HG03060 (cell line): ENCODE measurements at regions not wholly inside any gene's neighbourhood (a gene's known extent, or its start where the extent isn't known, plus 50 kb on each side); places are given as distances from the start of the nearest gene placed in this dataset.
"Not testable (repeated sequence)": the region's sequence is repeated elsewhere in the genome, so short reads cannot be mapped to it uniquely, and the experiment has no call there.

Experiments used
- ATAC-seq: cut with Tn5 transposase; IDR thresholded peaks from one replicate; pipeline ENCODE4 v1.9.1; 2021; ENCODE audit warnings: low read depth, moderate number of reproducible peaks; ENCODE audit not compliant: unreplicated experiment

- no peak for ATAC-seq
These were observed 359.7 kb upstream of the ROPN1 start for GRCh38 chr3:124351430-124352148.

- no peak for ATAC-seq
These were observed 360.2 kb upstream of the ROPN1 start for GRCh38 chr3:124352149-124352539.

- ATAC-seq: no peak
These were observed 361.8 kb upstream of the ROPN1 start for GRCh38 chr3:124353691-124354090.

- no peak for ATAC-seq
These were observed 362.2 kb upstream of the ROPN1 start for GRCh38 chr3:124354150-124354549.

- no peak for ATAC-seq
These were observed 366.2 kb upstream of the ROPN1 start for GRCh38 chr3:124358156-124358555.

GRCh38 chr3:124360155-124360554, 368.2 kb upstream of the ROPN1 start:
- ATAC-seq: no peak

GRCh38 chr3:124360563-124360962, 368.6 kb upstream of the ROPN1 start:
- ATAC-seq: no peak

- no peak for ATAC-seq
These were observed 368.7 kb upstream of the UMPS start for GRCh38 chr3:124361566-124361965.

- ATAC-seq: no peak
These were observed 367.8 kb upstream of the UMPS start for GRCh38 chr3:124362455-124362854.

GRCh38 chr3:124363476-124363875, 366.8 kb upstream of the UMPS start:
- ATAC-seq: no peak

- ATAC-seq: no peak
These were observed 365.8 kb upstream of the UMPS start for GRCh38 chr3:124364317-124365020.

GRCh38 chr3:124366655-124367054, 363.6 kb upstream of the UMPS start:
- ATAC-seq: not testable (repeated sequence)

GRCh38 chr3:124372775-124373174, 357.5 kb upstream of the UMPS start:
- no peak for ATAC-seq

- no peak for ATAC-seq
These were observed 356.7 kb upstream of the UMPS start for GRCh38 chr3:124373524-124373923.

GRCh38 chr3:124374583-124374982, 355.7 kb upstream of the UMPS start:
- ATAC-seq: no peak

- ATAC-seq: no peak
These were observed 348.5 kb upstream of the UMPS start for GRCh38 chr3:124381575-124382333.

- no peak for ATAC-seq
These were observed 347.2 kb upstream of the UMPS start for GRCh38 chr3:124383051-124383450.

- ATAC-seq: no peak
These were observed 346.3 kb upstream of the UMPS start for GRCh38 chr3:124383846-124384466.

- ATAC-seq: no peak
These were observed 345.7 kb upstream of the UMPS start for GRCh38 chr3:124384527-124384926.

- ATAC-seq: no peak
These were observed 344.3 kb upstream of the UMPS start for GRCh38 chr3:124385996-124386395.

GRCh38 chr3:124386996-124387595, 343.2 kb upstream of the UMPS start:
- no peak for ATAC-seq
